ENCODE measurements at regions not wholly inside any gene's neighbourhood (a gene's known extent, or its start where the extent isn't known, plus 50 kb on each side); places are given as distances from the start of the nearest gene placed in this dataset.
A peak's percentile ranks its signal among the peaks of the same experiment; 100 is the strongest.
"Not testable (repeated sequence)": the region's sequence is repeated elsewhere in the genome, so short reads cannot be mapped to it uniquely, and the experiment has no call there.

DNA sequence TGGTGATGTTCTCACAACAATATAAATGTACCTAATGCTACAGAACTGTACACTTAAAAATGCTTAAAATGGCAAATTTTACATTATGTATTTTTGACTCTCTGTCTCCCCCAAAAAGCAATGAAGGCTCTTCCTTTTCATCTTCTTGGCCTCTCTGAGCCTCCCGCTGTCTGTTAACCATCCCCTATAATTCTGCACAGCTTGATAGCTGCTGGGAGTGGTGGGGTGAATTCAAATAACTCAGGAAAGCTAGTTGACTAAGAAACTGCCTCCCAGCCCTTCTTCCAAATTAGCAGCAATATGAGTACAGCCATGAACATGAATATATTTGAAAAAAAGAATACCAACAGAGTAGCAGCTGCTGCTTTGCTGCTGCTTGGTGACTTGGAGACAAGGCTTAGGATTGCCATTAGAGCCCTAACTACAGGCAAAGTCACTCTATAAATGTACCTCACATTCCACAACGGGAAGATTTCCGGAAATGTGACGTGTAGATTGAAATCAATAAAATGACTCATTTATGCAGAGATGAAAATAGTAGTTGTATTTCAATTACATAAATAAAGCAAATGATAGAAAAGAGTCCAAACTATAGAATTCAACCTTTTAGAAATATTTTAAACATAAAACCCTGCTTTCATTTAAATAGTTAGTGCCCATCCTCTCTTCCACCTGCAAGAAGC, 200.1 kb upstream of the HEY2 start:
- DNase-seq = no peak

DNA sequence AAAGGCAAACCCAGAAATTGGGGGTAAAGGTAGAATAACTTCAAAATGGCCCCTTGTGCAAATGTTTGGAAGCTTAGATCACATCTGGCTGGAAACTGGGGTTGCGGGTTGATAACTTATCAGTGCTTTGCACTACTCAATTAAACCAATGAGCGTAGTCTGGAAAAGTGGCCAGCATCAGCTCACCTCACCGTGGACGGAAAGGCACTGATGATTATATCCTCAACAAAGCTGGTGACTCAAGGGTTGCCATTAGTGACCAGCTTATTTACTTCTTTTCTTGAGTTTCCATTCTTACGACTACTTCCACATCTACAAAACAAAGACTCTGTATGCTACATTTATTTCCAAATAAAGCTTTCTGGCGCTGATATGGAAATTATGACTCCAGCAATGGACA, 198.5 kb upstream of the HEY2 start:
- no peak for DNase-seq

DNA sequence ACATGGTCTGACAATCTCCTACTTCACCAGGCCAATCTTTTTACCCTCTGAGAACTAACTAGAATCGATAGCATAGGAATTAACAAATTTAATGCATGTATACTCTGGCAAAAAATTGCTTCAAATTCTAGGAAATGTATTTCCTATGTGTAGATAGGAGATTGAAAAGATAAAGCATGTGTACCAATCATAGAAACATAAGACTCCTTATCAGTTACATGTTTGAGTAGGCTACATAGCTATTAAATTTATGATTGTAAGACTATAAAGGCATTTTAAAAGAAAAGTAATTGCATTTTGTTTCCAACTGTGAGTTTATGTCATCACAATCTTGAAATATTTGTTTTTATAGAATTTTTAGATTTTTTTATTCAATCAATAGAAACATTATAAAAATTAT, 196.6 kb upstream of the HEY2 start:
- no peak for DNase-seq

DNA sequence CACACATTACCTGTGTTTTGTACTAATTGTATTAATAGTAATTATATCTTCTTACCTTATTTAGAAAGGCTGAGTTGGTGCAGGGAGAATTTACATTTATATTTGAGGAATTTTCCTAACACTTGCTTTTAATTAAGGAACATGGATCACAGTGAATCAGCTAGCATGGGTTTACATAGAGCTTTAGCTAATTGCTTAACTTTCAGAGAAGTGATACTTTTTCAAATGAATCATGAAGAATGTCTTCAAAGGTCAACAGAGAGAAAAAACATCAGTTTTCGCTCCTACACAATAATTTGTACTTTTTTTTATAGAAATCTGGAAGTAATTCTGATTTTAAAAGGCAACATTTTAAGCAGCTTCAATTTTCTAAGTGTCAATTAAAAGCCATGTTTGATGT, 195.0 kb upstream of the HEY2 start:
- no peak for DNase-seq

DNA sequence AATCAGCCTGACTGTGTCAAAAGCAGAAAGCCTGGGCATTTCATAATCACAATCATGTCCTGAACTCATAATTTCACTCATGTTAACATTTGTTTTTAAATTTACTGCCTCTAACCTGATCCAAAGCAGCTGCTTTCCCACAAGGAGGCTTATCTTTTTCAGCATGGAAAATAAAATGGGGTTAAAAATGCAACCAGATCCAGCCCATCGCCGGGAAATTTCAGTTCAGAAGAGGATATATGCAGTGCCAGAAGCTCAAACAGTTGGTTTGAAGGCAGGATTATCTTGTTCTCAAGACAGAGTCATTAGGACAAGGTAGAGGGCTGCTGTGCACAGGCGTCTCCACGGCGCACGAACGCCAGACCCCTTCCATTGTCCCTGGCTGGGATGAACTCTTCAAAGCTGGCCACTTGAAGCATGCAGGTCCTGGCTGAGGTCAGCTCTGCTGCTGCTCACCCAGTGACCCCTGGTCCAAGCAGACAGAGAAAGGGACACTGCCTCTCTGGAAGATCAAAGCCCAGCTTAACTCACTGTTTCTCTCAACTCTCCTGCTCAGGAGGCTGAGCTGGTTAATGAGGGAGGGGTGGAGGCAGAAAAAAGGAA, 191.1 kb upstream of the HEY2 start:
- peak; percentile 73 for DNase-seq

DNA sequence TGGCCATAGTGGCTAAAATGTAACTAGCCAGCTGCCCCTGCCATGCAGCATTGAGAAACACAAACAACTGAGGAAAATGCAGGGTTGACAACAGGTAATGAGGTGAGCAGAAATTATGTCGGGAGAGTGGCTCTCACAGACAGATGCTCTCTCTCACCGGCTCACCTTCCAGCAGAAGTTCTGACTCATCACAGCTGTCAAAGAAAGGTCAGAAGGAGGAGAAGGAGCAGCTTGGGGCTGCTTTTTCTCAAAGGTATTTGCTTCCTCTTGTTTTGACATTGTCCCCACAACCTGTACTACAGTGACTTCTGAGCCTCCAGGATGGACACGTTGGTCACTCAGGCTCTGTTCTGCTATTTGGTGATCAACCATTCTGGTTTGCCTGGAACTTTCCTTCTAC, 190.5 kb upstream of the HEY2 start:
- DNase-seq = peak; percentile 30

DNA sequence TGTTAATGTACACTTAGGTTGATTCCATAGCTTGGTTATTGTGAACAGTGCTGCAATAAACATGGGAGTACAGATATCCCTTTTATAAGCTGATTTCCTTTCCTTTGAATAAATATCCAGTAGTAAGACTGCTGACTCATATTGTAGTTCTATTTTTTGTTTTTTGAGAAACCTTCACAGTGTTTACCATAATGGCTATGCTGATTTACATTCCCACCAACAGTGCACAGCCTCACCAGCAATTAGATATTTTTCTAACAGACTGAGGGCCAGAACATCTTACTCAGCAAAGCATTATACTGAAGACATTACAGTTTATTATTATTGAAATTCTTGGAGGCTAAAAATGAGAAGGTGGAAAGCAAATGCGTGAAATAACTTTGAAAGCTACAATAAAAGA, 187.3 kb upstream of the HEY2 start:
- no peak for DNase-seq

DNA sequence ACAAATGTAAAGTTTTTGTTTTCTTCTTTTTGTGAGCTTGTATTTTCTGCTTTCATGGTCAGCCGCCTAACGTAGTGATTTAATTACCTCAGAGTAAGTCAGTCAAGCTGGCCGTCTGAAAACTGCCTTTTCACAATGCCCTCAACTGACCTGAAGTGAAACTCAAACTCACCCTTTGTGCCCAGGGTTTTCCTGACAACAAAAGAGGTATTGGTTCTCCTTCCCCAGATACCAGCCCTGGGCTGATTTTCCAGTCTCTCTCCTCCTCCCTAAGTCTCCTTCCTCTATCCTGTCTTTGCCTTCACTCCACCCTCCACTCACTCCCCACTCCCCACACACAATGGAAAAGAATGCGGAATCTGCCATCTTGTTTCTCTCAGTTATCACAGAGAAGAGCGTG, 184.5 kb upstream of the HEY2 start:
- DNase-seq = no peak

DNA sequence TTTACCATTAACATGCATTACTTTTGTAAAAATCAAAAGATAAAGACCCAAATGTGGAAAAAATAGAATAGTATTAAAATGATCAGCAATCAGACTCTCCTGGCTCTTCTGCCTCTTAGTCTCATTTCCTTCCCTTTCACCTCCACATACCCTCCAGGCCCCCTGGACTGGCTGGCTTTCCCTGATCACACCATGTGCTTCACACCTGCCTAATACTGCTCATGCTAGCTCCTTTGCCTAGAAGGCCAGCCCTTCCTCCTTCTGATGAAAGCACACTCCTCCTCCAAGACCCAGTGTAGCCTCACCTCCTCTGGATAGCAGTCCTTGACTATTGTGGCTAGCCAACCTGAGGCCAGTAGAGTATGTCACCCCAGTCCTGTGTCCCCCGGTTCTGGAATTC, 182.0 kb upstream of the HEY2 start:
- DNase-seq = no peak

DNA sequence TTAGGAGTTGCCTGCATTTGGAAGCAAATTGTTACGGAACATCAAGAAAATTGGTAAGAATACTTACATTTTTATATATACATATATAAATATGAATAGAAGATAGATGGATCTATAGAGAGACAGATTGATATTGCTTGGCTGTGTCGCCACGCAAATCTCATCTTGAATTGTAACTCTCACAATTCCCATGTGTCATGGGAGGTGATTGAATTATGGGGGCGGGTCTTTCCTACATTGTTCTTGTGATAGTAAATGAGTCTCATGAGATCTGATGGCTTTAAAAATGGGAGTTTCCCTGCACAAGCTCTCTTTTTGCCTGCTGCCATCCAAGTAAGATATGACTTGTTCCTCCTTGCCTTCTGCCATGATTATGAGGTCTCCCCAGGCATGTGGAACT, 180.8 kb upstream of the HEY2 start:
- DNase-seq = no peak

DNA sequence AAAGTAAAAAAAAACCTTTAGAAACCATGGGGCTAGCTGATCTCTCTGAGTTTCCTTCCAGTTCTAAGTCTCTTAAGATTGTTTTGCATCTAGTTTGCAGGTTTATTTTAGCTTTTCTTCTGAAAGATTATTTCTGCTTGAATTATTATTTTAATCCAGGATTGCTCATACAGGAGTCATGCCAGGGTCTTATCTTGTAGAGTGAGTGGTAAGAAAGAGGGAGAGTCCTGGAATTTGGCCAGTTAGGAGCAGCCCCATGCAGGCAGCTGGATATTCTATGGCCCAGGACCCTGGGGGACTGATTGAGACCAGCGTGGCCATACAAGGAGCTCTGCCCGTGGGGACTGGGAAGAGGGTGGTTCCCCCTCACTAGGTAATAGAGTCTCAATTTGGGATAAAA, 178.9 kb upstream of the HEY2 start:
- no peak for DNase-seq

DNA sequence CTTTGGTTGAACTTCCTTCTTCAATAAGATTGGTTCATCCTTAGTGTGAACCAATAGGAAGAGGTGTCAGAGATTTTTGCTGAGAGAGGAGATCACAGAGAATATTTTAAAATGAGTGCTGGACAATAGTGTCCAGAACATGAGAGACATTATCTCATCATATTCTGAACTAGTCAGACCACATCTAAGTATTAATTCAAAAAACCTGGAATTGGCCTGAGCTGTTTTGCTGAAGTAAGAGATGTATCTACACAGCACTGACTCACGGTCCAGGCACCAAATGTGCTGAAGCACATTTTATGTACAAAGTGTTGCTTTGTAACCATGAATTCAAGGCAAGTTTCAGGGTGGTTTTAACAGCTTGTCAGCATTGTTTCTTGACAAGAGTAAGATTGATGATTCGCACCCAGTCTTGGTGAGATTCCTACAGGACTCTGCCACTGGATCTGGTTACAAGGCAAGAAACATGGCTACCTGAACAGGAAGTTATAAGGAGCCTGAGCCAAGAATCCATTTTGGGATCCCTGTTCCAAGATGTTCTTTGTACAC, 178.2 kb upstream of the HEY2 start:
- no peak for DNase-seq

DNA sequence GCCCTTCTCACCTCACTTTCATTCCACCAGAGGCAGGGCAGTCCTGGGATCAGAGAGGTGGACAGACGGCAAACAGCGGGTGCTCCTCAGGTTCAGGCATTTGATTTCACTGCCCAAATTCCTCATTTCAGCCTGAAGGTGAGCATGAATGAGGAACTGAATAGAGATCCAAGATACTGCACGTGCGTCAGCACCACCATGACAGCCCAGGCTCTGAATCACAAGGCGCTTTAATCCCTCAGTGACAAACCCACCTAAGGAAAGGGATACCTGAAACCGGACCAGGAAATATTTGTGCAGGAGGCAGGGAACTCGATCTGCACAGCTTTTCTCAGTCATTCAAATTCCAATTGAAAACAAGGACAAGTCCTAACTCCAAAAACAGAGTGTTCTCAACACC, 174.8 kb upstream of the HEY2 start:
- DNase-seq = no peak

DNA sequence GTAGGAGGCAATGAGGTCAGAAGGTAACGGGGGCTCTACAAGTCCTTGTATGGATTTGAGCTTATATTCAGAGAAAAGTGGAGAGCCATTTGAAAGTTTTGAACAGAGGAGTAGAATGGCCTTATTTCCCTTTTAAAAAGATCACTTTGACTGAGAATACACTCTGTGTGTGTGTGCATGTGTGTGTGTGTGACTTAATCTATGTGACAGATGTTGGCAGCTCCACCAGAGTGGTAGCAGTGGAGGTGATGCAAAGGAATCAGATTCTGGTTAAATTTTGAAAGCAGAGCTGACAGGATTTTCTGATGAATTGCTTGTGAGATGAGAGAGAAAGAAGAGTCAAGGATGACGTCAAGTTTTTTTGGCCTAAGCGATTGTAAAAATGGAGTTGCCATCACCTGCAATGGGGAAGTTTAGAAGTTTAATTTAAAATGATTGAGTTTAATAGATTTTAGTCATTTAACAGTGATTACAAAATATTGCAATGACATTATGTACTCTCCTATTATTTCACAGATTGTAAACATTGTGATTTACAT, 172.2 kb upstream of the HEY2 start:
- peak; percentile 73 for DNase-seq

DNA sequence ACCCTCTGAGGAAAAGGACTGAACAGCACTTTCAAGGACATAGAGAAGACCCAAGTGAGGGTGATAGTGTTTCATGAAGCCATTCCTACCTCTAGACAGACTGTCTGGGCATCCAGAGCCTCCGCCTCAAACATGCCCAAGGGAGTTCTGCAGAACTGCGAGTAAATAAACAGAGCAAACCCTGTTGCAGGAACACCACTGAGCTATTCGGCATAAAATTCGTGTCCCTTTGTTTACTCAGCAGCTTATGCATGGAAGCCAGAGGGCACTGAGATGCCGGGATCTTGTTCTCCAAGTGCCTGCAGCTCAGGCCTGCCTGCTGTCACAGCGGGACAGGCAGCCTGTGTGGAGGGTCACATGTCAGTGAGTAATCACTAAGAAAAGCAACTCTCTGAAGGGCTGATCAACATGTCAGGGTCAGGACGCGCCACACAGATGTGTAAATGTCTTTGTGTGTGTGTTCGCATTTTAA, 164.9 kb upstream of the HEY2 start:
- DNase-seq = peak; percentile 85

DNA sequence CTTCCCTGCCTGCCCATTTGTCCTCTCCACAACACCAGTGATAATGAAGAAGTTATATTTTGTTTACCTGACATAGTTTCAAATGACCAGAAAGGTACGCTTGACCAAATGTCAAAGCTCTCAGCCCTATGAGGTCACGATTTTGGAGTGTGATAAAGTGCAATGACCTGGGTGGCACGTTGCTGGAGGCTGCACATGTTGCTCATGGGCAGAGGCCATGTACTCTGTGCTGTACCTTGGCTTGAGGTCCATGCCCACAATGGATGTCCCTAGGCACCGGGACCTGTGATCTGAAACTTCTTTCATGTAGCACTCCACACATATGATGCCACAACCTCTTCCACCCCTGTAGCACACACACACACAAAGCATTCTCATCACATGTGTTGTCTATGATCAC, 164.0 kb upstream of the HEY2 start:
- no peak for DNase-seq

DNA sequence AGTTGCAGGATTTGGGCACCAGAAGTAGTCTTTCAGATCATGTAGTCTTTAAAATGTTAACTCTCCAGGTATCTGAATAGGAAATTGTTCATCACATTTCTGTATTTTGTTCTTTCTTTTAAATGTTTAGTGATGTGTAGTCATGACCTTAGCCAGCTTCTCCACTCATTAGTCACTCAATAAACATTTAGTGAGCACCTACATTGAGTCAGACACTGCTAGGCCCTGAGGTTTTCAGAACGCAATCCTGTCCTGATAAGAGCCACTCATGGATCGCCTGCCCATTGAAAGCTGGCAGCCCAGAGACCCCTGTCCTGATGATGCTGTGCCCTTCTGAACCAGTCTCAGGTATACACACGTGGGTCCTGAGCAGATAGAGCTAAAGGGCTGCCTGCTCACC, 163.4 kb upstream of the HEY2 start:
- DNase-seq = no peak

DNA sequence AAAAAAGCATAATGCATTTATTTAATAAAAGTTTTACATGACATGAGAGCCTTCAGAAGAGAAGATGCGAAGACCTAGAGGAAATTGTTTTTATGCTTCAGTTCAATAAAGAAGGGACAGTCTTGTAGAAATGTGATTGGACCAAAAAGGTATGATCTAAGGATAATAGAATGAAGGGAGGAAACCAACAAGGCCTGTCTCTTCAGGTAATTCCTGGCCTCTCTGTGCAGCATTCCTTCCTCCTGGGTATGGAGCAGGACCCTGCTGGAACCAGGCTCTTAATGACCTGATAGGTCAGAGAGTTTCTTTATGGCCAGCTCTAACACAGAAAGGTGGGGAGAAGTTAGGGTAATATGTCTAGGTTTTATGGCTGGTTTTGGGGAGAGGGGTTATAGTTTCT, 162.8 kb upstream of the HEY2 start:
- DNase-seq = no peak

DNA sequence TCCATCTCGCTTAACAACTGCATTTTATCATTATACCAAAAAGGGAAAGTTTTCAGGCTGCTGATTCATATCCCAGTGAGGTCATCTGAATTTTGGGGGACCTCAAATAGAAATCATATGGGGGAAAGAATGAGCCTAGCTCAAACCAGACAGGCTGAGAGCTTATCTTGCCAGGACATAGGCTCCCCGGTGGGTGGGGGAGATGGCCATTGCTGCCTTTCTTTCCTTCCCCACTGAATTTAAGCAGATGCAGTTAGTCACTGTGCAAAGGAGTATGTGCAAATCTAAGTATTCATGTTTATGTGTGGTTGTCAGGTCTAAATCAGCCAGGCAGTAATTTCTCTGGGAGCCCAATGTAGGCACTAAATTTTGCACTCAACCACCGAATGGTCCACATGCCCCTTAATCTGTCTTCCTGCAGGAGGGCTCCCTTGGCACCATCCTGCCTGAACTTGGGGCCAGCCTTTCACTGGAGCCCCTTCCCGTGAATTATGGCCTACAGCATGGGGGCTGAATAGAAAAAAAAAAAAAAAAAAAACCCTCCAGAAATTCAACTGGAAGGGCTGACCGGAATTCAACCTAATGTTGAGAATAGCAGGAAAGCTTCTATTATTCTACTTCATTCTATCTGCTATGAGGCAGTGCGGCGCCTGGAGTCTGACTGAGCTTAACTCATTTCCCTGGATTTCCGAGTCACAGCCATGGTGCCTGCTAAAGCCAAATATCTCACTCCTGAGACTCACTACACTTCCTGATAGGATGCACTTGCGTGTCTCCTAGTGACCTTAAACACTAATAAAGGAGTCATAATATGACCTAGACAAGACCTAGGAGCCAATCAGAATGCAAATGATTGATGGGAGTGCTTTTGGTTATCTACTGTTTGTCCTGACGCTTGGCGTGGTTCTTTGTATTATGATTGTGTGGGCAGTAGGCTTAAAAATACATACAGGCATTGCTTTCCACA, 161.5 kb upstream of the HEY2 start:
- DNase-seq = no peak

DNA sequence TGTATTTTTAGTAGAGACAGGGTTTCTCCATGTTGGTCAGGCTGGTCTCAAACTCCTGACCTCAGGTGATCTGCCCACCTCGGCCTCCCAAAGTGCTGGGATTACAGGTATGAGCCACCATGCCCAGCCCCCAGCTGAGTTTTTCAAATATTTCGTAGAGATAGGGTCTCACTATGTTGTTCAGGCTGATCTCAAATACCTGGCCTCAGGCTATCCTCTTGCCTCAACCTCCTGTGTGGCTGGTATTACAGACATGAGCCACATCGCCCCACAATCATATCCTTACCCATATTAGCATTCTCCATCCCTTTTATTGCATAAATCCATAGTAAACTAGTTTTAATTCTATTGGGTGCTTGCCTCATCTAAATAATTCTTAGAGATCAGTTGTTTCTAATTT, 157.6 kb upstream of the HEY2 start:
- DNase-seq = not testable (repeated sequence)

DNA sequence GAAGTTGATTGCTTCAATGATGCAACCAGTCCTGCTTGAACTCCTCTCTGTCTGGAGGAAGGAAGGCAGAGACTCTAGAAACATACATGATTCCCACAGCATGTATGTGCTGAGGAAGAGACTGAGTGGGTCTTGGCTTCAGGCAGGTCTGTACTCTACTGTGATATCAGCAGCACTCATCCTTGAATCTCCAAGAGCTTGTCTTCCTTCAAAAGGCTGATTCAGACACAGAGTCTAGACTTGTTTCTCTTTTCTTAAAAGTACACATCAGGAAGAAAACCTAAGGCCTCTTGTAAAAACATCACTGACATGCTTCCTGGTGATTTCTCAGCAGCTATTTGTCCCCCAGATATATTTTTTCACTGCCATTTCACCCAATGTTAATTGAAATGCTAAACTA, 155.7 kb upstream of the HEY2 start:
- no peak for DNase-seq

DNA sequence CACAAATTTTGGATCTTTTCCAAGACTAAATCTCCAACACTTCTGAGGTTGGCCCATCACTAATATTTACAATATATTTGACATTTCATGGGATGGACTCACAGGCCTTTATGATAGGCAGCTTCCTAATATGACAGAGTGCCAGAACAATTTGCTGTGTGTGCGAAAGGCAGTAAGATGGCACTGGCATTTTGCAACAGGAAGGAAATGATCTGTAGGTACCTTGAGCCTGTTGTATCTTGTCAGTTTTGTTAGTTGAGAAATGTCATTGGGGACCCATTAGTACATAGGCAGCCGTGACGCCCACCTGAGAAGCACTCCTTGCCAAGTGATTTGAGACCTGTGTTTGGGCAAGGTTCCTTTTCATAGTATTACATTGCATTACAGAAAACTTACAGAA, 153.4 kb upstream of the HEY2 start:
- no peak for DNase-seq

Measured in NCI-H82 (cell line).